ENCODE measurements at regions not wholly inside any gene's neighbourhood (a gene's known extent, or its start where the extent isn't known, plus 50 kb on each side); places are given as distances from the start of the nearest gene placed in this dataset.

DNA sequence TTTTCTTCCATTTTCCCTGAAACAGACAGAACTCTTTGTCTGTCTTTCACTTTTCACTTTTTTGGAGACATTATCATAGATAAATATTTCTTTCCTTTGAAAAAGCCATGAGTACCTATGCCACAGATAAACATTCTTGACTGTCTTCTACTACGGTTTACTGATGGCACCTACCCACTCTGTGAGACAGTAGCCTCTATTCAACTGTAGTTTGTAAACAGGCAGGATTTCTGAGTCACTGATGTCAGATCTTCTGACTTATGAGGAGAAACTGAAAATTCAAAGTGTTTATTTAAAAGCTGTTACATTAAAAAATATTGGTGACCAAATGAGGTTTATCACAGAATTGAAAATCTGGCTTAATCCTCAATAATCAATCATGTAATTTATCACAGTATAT lies 658.4 kb downstream of the TOX3 start:
- DNase-seq, result no peak

DNA sequence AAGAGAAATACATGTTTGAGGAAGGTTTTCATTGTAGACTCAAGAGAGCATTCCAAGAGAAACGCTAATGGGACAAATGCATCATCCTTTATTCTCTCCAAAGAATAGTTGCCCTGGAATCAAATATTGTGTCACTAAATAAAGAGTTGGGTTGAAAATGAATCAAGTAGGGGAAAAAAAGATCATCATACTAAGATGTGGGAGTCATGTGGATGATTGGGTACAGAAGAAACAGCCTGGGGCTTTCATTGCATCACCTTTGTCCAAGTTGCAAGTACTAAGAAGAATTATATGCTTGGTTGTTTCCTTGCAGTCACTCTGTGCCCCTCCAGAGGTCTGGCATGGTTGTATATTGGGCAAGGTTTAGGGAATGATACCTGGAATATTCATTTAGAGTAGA lies 658.9 kb downstream of the TOX3 start:
- DNase-seq, result no peak

DNA sequence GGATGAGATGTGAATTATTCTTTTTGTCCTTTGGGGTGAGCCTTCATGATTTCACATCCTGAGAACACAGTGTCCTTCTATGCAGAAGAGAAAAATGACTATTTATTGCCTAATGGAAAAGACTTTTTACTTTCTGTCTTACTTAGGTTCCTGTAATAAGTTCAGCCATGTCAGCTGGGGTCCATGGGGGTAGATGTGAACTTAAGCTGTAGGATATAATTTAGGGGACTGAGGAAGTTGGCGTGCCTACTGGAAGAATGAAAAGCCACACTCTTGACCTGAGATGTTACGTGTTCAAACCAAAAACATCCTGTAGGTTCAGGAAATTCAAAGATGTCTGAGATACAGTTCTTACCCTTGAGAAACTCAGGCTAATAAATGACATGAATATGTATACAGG lies 660.5 kb downstream of the TOX3 start:
- no peak for DNase-seq

DNA sequence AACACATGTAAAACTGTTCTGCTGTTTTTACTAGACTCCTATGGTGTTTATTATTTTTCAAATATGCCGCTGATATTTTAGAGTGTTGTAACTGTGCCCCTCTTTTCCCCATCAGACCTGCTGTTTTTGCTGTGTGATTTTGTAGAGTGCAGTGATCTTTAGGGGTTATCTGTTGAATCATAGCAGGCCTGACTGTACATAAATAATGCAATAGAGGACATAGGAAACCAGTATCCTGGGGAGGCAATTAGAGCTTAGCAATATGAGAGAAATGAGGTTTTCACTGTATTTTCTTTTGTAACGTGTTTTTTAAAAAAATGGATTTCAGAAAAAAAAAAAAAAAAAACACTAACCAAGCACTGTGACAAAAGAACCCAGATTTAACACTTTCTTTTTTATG lies 662.2 kb downstream of the TOX3 start:
- DNase-seq, result no peak

DNA sequence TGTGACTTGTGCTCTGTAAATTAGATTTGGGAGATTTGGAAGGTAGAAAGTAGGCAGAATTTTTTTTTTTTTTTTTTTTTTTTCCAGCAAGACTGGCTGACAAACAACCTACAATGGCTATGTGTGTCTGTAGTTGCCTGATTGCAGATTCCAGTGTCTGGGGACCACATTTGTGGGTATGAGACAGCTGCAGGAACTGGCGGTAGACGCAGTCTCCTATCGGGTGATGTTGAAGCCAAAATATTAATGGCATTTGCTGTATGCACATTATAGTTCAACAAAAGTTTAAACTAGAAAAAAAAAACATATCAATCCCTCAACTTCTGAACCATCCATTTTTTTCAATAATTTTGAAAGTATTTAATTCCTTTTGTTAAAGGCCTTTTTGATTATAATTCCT lies 665.2 kb downstream of the TOX3 start:
- no peak for DNase-seq

DNA sequence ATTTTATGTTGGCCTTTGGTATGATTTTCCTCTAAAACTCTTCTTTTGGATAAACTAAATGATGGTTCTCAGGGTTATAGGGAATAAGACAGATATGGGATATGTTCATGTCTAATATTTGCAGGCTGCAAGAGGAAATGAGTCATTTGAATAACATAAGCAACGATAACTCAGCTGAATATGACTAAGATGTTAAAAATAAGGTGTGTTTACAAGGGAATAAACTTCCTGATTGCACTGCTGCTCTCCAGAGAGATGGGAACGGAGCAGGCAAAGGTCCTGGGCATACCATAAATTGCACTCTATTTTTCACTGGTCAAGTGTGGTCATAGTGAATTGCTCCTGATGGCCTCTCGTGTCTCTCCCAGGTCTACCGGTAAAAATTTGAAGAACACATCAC lies 666.2 kb downstream of the TOX3 start:
- no peak for DNase-seq

DNA sequence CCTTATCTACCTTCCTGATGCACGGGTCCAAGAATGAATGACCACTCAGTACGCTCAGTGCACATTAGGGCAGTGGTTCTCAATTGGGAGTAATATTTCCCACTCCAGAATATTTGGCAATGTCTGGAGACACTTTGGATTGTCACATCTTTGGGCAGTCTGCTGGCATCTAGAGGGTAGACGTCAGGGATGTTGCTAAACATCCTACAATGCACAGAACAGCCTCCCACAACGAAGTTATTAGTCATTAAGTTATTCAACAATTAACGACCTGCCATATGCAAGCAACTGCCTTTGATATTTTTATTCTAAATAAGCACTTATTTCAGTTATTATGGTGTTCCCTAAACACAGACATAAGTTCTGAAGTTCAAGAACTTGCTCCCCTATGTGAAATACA lies 669.3 kb downstream of the TOX3 start:
- DNase-seq, result no peak

DNA sequence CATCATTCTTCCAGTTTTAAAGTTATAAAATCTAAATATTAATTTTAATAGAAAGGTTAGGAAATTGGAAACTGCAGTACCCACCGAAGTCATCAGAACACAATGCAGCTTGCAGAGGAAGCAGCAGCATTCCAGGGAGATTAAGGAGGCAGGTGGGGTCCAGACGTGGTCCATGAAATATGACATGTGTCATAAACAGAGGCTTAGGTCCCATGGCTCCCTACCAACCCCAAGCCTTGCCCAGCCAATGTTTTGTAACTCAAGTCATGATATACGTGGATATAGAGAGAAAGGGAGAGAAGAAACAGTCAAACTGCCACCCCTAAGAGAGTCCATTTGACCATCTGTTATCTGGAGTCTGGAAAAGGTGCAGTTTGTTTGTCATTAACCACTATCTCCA lies 670.0 kb downstream of the TOX3 start:
- DNase-seq, result no peak

DNA sequence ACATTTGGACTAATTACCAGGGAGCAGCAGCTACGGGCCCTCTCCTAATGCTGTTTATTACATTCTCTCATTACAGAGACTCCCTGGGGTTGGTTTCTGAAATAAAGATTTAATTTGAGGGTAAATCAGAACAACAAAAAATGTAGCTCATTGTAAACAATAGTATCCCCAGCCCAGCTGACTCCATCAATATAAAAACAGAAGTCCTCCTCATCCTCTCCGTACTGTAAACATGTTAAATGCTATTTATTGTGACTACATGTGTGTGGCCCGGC lies 670.4 kb downstream of the TOX3 start:
- DNase-seq, result no peak

DNA sequence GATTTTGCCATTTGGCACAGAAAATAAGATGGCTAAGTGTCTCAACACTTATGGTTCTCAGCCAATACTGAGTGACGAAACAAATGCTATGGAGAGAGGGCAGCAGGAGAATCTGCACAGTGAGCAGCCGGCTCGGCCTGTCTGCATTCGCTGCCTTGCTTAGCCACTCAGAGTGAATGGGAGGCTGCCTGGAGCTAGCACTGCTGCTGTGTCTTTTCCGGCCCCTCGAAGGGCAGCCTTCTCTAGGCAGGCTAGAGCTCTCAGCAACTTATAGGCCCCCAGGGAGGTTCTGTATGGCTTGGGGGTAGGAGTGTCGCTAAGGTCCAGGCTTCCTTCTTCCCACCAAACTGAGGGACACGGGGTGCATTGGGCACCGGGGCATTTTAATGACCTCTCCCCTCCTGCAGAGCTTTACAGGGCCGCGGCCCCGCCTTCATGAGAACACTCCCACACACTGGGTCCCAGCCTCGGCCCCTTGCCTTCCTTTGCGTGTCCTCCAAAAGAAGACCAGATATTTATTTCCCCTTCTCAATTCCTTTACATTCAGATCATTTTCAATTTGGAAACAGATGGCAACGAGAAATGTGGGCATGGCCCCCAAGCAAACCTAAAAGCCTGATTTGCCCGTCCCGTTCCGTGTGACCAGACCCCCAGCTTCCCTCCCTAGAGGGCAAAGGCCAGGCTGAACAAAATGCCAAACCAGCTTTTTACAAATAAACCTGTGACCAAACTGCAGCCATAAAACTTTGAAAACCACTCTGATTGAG lies 670.9 kb downstream of the TOX3 start:
- DNase-seq, result no peak

DNA sequence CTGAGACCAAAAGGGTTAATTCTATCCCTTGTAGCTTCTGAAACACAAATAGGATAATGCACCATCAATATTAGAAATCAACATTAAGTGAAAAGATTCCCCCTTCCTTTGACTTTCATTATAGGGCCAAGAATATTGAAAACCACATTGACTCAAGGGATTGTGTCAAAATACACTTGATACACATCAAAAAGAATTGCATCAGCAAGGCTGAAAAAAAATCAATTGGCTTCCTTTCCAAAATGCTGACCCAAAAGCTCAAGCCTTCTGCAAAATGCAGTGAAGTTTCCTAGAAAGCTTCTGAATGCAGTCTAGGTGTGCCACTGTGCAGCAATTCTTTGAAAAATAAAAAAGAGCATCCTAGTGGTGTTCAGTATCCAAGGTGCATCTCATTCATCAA lies 674.4 kb downstream of the TOX3 start:
- DNase-seq, result no peak

DNA sequence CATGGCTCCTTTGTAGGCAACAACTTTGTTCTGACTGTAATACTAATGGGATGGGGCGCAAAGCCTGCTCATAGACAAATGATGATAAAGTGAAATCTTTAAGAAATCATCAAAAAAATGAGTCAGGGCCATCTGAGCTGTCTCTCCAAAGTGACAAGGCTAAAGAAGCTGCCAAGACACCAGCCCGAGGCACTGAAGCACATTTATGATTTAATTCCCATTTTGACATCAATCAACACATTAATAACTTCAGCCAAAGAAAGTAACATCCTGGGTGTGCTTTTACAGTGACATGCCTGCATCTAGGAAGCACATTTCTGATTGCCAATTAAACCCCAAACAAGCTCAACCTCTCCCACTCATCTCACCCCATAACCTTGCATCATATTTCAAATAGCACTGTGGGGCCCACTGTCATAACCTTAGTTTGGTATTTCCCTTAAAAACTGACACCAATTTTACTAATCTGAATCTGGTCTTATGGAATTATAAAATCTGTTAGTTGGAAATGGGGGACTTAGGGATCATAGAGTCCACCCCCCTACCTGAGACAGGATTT lies 676.6 kb downstream of the TOX3 start:
- DNase-seq, result no peak

DNA sequence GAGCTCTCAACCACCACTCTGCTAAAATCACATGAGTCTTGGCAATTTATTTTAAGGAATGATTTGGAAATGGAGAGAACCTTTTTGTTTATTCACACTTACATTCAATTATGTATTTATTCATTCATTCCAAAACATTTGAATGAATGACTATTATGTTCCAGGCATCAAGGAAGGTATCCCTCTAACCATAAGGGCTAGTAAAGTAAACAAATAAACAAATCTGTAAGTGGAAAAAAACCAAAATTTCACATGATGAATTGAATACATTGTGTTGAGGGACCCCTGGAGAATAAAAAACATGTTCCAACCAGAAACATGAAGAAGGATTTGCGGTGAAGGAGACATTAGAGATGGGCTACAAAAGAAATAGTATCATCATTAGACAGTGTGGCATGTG lies 677.8 kb downstream of the TOX3 start:
- no peak for DNase-seq

DNA sequence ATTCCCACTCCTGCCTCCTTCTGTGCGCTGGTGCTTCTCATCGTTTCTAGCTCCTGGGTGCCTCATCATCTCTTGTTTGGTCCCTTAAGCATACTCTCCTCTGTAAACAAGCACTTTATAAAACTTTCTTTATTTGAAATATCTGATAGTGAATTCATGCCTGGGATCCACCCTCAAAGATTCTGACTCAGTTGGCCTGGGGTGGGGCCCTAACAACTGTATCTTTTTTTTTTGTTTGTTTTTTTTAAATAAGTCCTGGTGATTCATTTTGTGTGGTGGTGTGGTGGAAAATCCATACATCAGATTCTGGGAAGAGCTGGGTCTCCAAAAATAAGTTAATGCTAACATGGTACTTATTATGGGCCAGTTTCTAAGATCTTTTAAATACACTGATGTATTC lies 678.3 kb downstream of the TOX3 start:
- no peak for DNase-seq

DNA sequence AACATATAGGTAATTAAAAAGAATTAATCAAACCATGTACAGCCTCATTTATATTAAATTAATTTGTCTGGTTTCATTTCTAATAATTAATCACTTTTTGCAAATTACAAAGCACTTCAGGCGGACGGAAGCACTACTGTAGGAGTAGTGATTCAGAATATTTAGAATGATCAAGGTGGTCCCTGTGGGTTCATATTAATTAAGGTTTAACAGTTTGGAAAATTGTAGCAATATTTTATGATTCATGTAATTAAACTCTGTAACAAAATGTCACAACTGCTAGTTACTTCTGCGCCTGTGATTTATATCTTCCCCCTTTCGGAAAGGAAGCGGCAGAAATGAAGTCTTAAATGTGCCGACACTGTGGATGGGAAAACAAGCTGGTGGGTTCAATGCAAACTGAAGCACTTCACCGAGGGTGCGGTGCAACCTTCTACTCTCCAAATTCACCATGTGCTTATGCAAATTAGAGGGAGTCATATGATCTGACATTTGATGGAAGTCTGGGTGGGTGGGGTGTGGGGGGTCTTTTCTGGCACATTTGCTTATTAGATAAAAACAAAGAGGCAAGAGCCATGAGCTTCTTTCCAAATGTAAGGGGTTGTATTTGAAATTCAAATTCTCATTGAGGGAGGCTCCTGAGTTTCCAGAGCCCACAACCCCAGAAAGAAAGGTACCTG lies 679.4 kb downstream of the TOX3 start:
- no peak for DNase-seq

DNA sequence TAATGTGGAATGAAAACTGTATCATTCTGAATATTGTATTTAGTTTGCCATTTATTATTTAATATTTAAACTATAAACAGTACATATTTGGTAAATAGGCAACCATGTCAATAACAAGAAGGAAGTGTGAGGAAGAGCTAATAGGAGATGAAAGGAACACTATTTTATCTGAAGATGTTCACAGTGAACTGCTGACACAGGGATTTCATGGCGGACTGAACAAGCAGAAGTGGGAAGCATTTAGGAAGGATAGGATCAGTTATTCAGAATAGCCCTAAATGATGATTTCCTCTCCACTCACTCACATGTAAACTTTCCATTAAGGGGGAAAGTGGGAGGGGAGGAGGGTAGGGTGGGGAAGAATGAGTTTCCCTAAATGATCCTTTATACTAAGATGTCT lies 682.4 kb downstream of the TOX3 start:
- DNase-seq, result no peak

DNA sequence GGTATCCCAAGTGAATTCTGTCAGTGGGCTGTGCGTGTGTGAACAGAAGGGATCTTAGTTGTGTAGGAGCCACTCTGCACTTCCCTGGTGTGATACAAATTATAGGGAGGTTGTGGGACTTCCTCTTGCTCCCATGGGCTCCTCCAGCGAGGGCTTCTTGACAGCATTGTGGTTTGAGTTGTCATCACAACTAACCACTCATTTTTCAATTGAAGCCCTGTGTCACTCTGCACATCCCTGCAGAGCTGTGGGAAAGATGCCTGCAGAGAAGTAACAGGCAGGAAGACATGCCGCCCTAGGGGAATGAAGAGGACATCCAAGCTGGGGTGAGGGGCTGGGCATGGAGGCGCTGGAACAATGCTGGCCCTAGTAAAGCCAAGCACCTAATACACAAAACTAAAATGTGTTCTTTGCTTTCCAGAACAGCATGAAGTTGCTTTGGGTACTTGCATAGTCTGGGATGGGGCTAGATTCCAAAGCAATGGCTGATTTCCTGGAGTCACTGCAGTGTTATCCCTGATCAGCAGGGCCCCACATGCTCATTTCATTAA lies 692.5 kb downstream of the TOX3 start:
- DNase-seq, result no peak

DNA sequence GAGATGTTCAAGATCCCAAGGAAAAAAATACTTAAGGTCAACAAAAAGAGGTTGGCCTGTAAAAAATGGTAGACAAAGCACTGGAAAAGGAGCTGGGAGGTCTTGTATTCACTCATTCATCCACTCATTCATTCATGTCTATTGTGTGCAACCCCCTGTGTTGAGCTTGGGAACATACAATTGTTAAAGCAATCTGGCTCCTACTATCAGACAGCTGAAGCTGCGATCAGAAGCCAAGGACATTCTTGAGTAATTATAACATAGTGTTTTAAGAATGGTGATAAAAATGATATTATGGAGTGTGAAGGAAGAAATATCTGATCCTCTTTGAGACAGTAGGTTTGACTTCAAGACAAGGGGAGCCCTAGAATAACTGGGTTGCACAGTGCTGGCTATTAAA lies 693.4 kb downstream of the TOX3 start:
- no peak for DNase-seq

DNA sequence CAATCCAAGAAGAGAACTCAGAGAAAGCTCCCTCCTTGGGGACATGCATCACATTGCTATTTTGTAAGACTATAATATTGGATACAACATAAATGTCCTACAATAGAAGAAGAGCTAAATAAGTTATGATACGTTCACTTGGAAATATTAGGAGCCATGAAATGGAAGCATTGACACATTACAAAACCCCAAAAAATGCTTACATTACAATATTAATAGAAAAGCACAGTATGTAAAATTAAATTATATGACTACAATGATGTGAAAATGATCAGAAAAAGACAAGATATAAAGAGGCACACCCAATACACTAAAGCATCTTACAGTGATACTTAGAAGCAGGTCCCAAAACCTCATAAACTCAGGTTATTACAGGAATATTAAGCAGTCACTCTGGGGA lies 694.1 kb downstream of the TOX3 start:
- DNase-seq, result no peak

DNA sequence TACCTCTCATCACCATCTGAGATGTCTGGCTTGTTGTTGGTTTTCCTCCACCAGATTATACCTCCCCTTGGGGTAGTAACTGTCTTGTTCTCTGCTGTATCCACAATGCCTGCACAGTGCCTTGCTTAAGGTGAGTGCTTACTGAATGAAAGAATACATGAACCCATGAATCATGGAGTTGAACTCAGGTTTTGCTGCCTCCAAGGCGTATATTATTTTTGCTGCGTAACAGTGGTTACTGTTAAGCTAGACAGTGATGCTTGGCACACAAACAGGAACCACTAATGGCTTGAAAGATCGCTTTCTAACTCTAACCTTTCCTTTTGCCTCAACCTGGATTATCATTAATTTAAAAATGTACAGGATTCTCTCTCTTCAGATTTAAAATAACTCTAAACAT lies 695.8 kb downstream of the TOX3 start:
- no peak for DNase-seq

DNA sequence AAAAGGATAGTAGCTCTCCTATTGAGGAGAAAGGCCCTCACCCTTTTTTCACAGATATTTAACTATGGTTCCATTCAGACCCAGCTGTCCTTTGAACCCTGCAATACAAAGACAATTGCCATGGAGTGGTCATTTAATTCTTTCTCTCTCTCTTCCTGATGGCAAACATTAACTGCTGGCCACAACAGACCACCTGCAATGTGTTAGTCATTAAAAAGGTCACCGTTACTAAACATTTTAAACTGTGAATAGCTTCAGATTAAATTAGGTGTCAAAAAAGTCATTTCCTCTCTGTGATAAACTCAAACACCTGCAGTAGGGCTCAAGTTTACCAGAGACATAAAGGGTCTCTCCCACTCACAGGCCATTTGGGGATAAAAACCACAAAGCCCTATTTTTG lies 697.2 kb downstream of the TOX3 start:
- no peak for DNase-seq

DNA sequence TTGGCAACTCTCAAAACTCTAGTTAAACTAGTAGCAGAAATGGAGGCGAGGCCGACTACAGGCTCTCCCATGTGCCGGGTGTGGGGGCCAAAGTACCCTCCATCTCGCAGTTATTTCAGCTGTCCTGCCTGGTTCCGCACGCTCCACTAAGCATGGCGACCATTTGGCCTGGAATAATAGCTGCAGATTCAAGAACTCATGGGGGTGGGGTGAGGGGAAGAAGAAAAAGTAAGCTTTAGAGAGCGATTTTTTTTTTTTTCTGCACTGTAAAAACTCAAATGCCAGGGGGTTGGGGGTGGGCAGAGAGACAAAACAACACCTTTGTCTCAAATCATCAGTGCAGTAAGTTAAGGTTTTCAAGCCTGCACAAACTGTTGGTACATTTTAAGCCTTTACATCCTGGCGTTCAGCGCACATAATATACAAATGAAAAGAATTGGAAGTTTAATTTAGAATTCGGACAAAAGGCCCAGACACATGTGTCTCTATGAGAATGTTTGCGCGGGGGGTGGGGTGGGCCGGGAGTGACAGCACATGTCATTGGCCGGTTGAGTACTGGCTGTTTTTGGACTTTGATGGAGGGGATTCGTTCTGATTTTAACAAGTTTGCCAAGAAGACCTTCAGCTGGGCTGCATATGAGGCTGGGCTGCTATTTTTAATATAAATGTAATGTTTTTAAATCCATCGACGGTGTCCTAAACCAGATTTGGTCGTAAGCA lies 694.7 kb upstream of the SALL1 start:
- DNase-seq, result no peak

DNA sequence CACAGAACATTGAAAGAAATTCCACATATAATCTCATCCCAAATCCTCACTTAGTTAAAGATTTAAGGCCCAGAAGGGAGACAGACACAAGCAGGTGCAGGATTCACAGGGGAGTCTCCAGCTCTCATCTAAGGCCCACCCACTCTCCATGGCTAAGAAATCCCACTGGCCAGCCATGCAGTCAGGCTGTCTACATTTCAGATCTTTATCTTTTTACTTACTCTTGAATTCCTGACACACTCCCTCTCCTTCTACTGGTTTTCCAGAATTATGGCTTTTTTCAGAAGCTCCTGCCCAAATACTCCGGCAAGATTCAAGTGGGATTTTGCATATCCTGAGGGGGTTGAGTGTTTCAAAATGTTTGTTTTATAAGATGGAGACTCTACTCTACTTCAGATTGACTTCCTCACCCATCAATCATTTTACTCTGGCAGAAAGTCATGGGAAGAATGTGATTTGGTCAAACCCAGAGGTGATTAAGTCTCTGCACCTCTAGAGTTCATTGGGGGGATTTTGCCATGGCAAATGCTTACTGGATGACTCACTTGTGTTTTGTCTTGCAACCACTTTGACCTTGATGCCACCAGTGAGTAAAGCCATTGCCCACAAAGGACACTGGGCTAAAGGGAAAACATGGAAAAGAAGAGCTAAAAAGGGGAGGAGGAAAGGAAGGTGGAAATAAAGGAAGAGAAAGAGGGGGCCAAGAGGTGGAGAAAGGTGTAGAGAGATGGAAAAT lies 688.8 kb upstream of the SALL1 start:
- no peak for DNase-seq

Measured in stimulated activated CD4-positive, alpha-beta T cell treated with anti-CD3 and anti-CD28 coated beads, Interleukin-1b, Interleukin-23, amount 100 ng/mL, for 48 hours (primary cell).